Hepatic stellate cell (primary cell): ENCODE measurements at regions not wholly inside any gene's neighbourhood (a gene's known extent, or its start where the extent isn't known, plus 50 kb on each side); places are given as distances from the start of the nearest gene placed in this dataset.
"Not testable (repeated sequence)": the region's sequence is repeated elsewhere in the genome, so short reads cannot be mapped to it uniquely, and the experiment has no call there.

Source experiments
- DNase-seq: peaks from one replicate; pipeline ENCODE4 v3.0.0; 2011; ENCODE audit warnings: low spot score

- no peak for DNase-seq
Measured at GRCh38 chr6:80921861-80922460, 815.5 kb downstream of the BCKDHB start.

DNA sequence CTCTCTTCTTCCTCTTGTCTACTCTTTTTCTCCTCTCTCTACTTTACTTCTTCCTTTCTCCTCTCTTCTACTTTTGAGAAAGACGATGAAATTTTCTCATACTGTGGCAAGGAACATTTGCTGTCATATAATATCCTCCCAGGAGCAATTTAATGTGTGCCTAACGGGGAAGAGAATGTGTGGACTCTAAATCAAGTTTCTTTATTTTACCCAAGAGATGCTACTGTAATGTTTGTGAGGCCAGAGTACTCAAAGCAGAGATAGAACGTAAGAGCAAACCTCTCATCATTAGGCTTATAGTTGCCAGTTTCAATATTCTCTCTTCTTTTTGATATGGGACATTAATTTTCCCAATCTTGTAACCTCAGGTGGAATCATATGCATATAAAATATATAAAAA, 801.4 kb downstream of the BCKDHB start:
- no peak for DNase-seq

- no peak for DNase-seq
Measured at GRCh38 chr6:80903711-80904110, 797.2 kb downstream of the BCKDHB start.

- DNase-seq: no peak
Measured at GRCh38 chr6:80886475-80886874, 780.0 kb downstream of the BCKDHB start.

GRCh38 chr6:80872951-80873308, 766.5 kb downstream of the BCKDHB start:
- DNase-seq: no peak

DNA sequence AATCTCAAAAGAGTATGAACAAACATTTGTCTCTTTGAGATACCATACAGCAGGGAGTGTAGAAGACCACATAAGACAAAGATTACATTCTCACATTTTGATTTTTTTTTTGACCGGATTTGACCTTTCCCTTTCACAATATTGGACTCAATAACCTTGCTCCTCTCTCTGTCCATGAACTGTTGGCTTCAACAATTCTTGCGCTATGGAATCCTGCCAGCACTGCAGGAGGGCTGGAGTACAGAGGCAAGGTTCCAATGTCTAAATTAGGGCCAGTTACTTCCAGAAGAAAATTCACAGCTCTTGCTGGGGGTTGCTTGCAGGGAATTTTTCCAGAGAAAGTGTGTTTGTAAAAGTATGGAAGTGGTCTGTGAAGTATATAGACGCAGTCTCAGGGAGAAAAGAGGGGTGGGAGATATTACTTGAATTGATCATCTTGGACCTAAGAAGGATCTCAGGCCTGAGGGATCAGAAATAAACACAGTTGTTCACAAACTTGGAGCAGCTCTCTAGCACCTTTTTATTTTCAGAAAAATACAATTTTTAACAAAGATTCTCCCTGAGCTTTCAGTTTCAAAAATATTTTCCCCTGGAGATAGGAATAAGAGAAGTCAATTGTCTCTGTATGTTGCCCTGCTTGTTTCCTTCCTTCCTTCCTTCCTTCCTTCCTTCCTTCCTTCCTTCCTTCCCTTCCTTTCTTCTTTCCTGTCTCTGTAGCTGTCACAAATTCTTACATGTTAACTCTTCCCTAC, 765.9 kb downstream of the BCKDHB start:
- no peak for DNase-seq

GRCh38 chr6:80862756-80863155, 756.3 kb downstream of the BCKDHB start:
- DNase-seq: no peak

- no peak for DNase-seq
Measured at GRCh38 chr6:80860107-80860506, 753.6 kb downstream of the BCKDHB start.

GRCh38 chr6:80847973-80848372, 741.5 kb downstream of the BCKDHB start:
- not testable (repeated sequence) for DNase-seq

DNA sequence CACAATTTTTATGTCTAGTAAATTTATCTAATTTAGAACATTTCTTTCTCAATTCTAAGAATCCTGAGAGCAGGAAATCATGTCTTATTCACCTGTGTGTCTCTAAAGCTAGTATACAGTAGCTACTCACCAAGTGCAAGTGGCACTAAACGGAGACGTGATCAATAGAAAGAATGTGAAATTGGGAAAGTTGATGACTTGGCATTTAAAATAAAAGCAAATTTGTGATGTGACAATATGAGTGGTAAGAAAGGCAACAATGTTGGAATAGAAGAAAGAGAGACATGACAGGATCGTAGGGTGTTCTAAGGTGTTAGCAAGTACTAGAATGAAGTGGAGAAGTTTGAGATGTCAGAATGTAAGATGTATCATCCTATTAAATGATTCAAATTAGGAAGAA, 725.9 kb downstream of the BCKDHB start:
- DNase-seq: no peak

- DNase-seq: no peak
Measured at GRCh38 chr6:80793411-80793810, 686.9 kb downstream of the BCKDHB start.

- DNase-seq: no peak
Measured at GRCh38 chr6:80792151-80792550, 685.7 kb downstream of the BCKDHB start.

DNA sequence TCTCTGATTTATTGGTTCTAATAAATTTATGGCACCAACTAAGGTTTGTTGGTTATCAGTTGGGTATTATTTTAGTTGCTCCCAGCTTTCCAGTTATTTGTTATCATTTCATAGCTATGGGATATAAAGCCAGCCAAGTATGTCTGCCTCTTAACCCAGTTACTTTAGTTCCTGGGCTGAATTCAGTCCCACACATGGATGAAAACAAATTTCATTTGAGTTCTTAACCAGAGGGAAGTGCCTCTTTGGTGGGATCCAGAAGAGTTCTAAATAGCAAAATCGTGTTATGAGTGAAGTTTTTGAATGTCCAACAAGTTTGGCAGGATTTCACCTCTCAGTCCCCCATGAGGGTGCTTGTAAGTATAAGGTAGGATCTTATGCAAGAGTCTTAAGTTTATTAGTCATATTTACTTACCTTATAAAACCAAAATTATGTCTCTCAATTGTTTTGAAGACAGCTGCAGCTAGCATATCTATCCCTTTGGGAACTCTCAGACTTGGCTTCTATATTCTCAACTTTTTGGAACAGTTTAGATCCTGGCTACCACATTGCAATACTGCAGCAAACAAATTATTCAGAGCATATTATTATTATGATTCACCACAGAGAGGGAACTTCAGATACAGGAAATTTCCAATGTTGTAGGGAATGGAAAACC, 683.6 kb downstream of the BCKDHB start:
- no peak for DNase-seq

- not testable (repeated sequence) for DNase-seq
Measured at GRCh38 chr6:80783271-80783670, 676.8 kb downstream of the BCKDHB start.

GRCh38 chr6:80771941-80772340, 665.5 kb downstream of the BCKDHB start:
- DNase-seq: no peak

DNA sequence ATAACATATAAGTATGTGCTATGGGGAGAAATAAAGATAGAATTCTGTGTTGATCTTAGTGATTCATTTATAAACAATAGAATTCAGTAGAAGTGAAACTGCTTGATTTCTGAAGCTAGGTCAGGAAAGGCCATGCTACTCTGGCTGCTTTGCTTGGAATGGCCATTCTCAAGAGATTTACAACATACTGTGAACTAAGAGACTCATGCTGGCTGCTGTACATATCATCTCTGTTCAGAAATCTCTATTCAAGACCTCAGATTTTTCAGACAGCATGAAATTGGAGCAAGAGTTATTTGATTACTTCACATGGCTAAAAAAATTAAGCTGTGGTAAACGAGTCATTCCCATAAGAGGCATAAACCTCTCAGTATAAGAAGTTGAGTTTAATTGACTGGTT, 662.6 kb downstream of the BCKDHB start:
- no peak for DNase-seq

GRCh38 chr6:80767808-80768207, 661.3 kb downstream of the BCKDHB start:
- peak; percentile 11 for DNase-seq

DNA sequence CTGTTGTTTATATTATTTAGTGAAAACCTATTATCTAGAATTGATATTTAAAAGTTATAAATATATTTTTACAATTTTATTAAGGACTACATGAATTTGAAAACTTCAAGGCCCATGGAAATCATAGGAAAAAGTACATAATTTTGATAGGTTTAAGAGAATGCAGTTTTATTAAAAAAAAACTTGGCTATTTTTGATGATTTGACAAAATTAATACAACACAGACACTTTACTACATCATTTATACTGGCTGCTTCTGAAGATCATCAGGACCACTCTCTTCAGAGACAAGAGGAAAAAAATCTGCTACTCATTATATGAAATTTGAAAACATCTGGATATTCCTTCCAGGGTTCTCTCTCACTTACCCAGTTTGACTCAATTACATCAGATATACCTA, 637.7 kb downstream of the BCKDHB start:
- no peak for DNase-seq

- DNase-seq: no peak
Measured at GRCh38 chr6:80742481-80742880, 636.0 kb downstream of the BCKDHB start.

DNA sequence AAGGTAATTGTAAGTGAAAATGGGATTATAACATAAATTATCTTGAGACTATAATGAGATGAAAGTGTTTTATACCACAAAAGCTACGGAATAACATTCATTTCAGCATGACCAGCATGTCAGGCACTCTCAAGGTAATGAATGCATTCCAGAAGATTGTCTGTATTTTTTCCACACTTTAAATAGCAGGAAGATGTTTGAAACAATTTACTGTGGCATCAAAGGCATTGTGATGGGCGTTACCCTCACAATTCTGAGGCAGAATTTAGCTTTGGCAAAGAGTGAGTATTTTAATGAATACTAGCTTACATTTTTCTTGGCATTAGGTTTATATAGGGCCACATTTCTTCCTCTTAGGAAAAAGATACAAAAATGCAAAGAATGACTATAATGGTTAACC, 627.2 kb downstream of the BCKDHB start:
- no peak for DNase-seq

GRCh38 chr6:80728830-80729229, 622.4 kb downstream of the BCKDHB start:
- no peak for DNase-seq

- no peak for DNase-seq
Measured at GRCh38 chr6:80728101-80728750, 621.8 kb downstream of the BCKDHB start.
